HUES6 (cell line): ENCODE measurements at regions not wholly inside any gene's neighbourhood (a gene's known extent, or its start where the extent isn't known, plus 50 kb on each side); places are given as distances from the start of the nearest gene placed in this dataset.

Experiments
- H3K27ac ChIP-seq: 2 replicates; pipeline ENCODE4 v1.7.0; 2013; ENCODE audit warnings: low read depth, mild to moderate bottlenecking, low read length, inconsistent platforms
- H3K27me3 ChIP-seq: 2 replicates; pipeline ENCODE4 v1.6.1; 2013; ENCODE audit warnings: low read length; ENCODE audit not compliant: control insufficient read depth, insufficient read depth
- H3K36me3 ChIP-seq: 2 replicates; pipeline ENCODE4 v1.6.1; 2013; ENCODE audit warnings: low read length; ENCODE audit not compliant: control insufficient read depth, insufficient read depth
- H3K4me1 ChIP-seq: 2 replicates; pipeline ENCODE4 v1.6.1; 2013; ENCODE audit warnings: low read length; ENCODE audit not compliant: control insufficient read depth, insufficient read depth
- H3K4me3 ChIP-seq: 2 replicates; pipeline ENCODE4 v1.5.1; 2013; ENCODE audit warnings: low read depth, low read length
- H3K9ac ChIP-seq: one replicate; pipeline ENCODE4 v1.6.1; 2013; ENCODE audit warnings: mild to moderate bottlenecking, low read length
- H3K9me3 ChIP-seq: 2 replicates; pipeline ENCODE4 v1.6.1; 2013; ENCODE audit warnings: low read depth, low read length; ENCODE audit not compliant: control insufficient read depth, insufficient read depth

DNA sequence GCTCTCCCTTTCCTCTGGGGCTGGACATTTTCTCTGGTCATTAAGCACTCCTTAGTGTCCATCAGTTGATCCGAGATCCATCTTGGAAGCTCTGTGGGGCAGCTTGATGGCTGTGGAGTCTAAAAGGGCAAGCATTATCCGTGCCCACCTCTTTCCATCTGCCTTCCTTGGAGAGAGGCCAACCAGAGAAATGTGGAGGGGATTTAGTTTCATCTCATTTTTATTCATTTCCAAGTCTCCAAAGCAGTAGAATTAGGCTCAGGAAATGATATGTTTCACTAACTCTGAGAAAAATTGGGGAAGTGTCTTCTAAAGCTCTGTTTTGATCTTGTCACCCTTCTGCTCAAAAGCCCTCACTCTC is 95.9 kb upstream of the KLHL25 start:
- Histone ChIP-seq H3K27me3 (peaks cover 20% of the 10 kb centered on the region; the same call in 1 of the 2 replicates), H3K4me1 (no peaks in the 10 kb centered on the region), H3K9ac (no peak overlapping the region), H3K4me3 (no peak overlapping the region), H3K27ac (no peak overlapping the region), H3K36me3 (no peaks in the 10 kb centered on the region), H3K9me3 (no peaks in the 10 kb centered on the region)

DNA sequence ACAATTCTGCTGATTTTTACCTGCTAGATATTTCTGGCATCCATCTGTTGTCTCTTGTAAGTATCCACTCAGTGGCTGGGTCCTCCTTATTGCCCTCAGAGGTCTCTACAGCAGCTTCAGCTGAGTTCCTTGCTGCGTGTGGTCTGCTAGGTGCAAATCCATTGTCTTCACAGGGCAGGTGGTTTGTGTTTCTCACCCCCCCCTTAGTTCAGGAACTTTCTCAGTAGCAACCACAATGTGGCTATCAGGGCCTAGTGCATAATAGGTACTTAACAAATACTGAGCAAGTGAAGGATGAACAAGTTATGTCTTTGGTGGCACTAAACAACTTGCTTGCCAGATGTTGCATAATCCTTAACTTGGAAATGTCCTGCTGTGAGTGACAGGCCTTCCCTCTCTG is 96.7 kb upstream of the KLHL25 start:
- no peaks in the 10 kb centered on the region for H3K9me3 ChIP-seq
- no peak overlapping the region for H3K27ac ChIP-seq
- H3K4me1 ChIP-seq, result no peaks in the 10 kb centered on the region
- no peaks in the 10 kb centered on the region for H3K36me3 ChIP-seq
- H3K27me3 ChIP-seq, result peaks cover 25% of the 10 kb centered on the region
- no peak overlapping the region for H3K9ac ChIP-seq
- H3K4me3 ChIP-seq, result no peak overlapping the region

GRCh38 chr15:85892232-85892631 is 97.5 kb upstream of the KLHL25 start:
- Histone ChIP-seq H3K9me3 (no peaks in the 10 kb centered on the region), H3K27me3 (peaks cover 32% of the 10 kb centered on the region), H3K9ac (no peak overlapping the region), H3K27ac (no peak overlapping the region), H3K4me1 (no peaks in the 10 kb centered on the region), H3K36me3 (no peaks in the 10 kb centered on the region), H3K4me3 (no peak overlapping the region)

- Histone ChIP-seq H3K4me1 (peaks cover 25% of the 10 kb centered on the region), H3K9ac (no peak overlapping the region), H3K36me3 (no peaks in the 10 kb centered on the region), H3K27me3 (peaks cover 54% of the 10 kb centered on the region), H3K27ac (no peak overlapping the region), H3K9me3 (no peaks in the 10 kb centered on the region), H3K4me3 (no peak overlapping the region)
These were observed 102.6 kb upstream of the KLHL25 start for GRCh38 chr15:85897207-85897894.

DNA sequence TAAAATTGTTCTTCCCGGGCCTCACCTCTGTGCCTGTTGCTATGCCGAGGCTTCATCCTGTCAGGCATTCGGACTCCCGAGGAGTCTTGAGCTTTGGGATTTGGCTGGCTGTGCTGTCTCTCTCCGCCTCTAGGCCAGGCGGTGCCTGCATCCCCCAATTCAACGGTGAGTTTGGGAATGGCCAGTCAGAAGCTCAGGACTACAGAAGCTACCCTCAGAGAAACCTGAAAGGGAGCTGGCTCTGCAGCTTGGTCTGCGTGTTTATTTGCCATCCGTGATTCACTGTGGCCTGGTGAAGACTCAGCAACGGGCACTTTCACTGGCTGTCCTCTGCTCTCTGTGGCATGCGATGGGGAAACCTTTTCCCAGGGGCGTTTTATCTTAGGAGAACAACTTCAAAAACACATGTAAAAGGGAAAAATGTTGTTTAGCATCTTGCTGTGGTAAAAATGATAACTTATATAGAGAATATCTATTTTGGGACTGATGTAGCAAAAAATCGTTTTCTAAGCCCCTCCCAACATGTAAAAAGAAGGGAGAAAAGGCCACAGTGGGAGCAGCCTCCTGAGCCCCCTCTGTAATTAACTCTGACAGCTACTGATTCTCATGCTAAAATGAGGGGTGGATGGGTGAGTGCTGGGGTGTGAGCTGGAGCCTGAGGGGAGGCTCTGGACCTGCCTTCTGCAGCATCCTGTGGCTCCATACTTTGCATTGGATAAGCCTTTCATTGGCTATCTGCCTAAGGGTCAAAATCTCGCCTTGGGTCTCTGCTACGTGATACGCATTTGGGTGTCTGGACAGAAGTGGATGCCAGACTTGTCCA is 103.4 kb upstream of the KLHL25 start:
- Histone ChIP-seq H3K27me3 (peaks cover 54% of the 10 kb centered on the region), H3K36me3 (no peaks in the 10 kb centered on the region), H3K27ac (no peak overlapping the region), H3K4me1 (peaks cover 25% of the 10 kb centered on the region), H3K4me3 (peak overlapping the region; percentile 33), H3K9ac (no peak overlapping the region), H3K9me3 (no peaks in the 10 kb centered on the region)

GRCh38 chr15:85899927-85900326 is 105.2 kb upstream of the KLHL25 start:
- H3K9me3 ChIP-seq, result no peaks in the 10 kb centered on the region
- H3K36me3 ChIP-seq, result no peaks in the 10 kb centered on the region
- H3K27me3 ChIP-seq, result peaks cover 40% of the 10 kb centered on the region
- no peak overlapping the region for H3K27ac ChIP-seq
- no peak overlapping the region for H3K9ac ChIP-seq
- no peak overlapping the region for H3K4me3 ChIP-seq
- peaks cover 25% of the 10 kb centered on the region for H3K4me1 ChIP-seq

DNA sequence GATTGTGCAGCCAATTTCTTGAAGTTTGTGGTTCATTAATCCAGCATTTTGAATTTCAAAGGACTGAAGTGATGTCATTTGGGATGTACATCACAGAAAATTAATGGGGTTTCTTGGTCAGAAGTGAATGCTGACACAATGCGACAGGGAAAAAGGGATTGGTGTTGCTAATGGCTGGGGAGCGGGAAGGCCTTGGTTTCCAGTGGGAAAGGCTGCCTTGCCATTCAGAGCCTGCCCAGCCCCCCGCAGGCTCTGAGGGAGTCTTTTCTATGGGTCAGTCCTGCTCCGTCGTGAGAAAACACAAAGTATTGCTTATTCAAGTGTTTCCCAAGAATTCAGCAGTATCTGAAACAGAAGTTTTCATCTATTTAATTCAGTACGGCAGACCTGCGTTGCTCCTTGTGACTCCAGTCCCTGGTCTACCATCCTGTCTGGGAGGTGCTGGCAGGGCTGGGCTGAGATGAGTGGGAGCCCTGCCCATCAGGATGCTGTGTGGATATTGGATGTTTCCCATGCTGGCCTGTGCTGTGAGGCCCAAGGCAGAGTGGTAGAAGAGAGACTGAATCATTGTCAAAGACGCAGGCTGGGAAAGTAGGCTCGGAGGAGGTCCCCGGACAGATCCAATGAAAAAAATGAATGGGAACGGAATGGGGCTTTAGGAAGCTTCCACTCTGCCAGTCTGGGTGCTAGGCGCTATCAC is 111.2 kb upstream of the KLHL25 start:
- H3K36me3 ChIP-seq, result no peaks in the 10 kb centered on the region
- no peak overlapping the region for H3K9ac ChIP-seq
- H3K9me3 ChIP-seq, result no peaks in the 10 kb centered on the region
- no peaks in the 10 kb centered on the region for H3K27me3 ChIP-seq
- H3K27ac ChIP-seq, result no peak overlapping the region
- no peak overlapping the region for H3K4me3 ChIP-seq
- H3K4me1 ChIP-seq, result peaks cover 8% of the 10 kb centered on the region

DNA sequence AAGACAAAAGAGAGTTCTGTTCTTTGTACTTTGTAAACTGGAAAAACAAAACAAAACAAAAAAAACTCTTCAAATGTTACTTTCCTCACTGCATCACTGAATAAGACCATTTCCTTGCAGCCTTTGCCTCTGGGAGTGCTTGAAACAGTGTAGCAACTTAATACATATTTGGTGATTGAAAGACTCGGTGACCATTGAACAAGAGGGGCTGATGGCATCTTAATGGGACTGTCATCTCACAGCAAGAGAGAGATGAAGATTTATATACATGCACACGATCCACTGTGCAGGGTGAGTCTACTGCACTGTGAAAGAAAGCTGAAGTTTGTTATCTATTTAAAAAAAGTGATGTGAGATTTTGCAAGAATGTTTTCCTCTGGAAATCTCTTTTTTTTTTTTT is 111.9 kb upstream of the KLHL25 start:
- H3K36me3 ChIP-seq, result no peaks in the 10 kb centered on the region
- no peak overlapping the region for H3K4me3 ChIP-seq
- H3K9me3 ChIP-seq, result no peaks in the 10 kb centered on the region
- H3K27me3 ChIP-seq, result no peaks in the 10 kb centered on the region
- H3K4me1 ChIP-seq, result peaks cover 7% of the 10 kb centered on the region
- H3K9ac ChIP-seq, result no peak overlapping the region
- H3K27ac ChIP-seq, result no peak overlapping the region

DNA sequence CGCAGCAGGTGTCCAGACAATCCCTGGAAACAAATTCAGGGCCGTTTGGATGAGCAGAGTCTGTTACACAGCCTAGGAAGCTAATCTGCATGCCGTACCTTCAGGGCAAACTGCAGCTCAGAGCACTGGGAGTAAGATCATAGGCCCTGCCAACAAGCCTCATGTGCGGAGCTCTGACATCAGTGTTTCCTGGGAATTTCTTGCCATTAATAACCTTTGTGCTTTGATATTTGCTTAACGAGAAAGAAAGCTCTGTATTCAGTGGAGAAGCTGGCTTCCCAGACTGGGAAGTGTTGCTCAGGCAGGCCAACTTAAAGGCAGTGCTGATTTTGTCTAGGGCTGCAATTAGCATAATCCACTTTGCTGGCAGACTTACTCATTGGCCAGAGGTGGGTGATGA is 116.1 kb upstream of the KLHL25 start:
- Histone ChIP-seq H3K27me3 (no peaks in the 10 kb centered on the region), H3K9me3 (no peaks in the 10 kb centered on the region), H3K4me3 (no peak overlapping the region), H3K9ac (no peak overlapping the region), H3K4me1 (peaks cover 7% of the 10 kb centered on the region), H3K27ac (no peak overlapping the region), H3K36me3 (no peaks in the 10 kb centered on the region)

- no peak overlapping the region for H3K27ac ChIP-seq
- peaks cover 17% of the 10 kb centered on the region for H3K9me3 ChIP-seq
- no peak overlapping the region for H3K4me3 ChIP-seq
- H3K36me3 ChIP-seq, result no peaks in the 10 kb centered on the region
- no peak overlapping the region for H3K9ac ChIP-seq
- H3K27me3 ChIP-seq, result no peaks in the 10 kb centered on the region
- peaks cover 7% of the 10 kb centered on the region for H3K4me1 ChIP-seq
These were observed 118.7 kb upstream of the KLHL25 start for GRCh38 chr15:85913461-85913860.

- Histone ChIP-seq H3K27ac (no peak overlapping the region), H3K9ac (no peak overlapping the region), H3K4me1 (peaks cover 13% of the 10 kb centered on the region), H3K27me3 (peaks cover 5% of the 10 kb centered on the region), H3K36me3 (no peaks in the 10 kb centered on the region), H3K9me3 (peaks cover 21% of the 10 kb centered on the region), H3K4me3 (no peak overlapping the region)
These were observed 126.2 kb upstream of the KLHL25 start for GRCh38 chr15:85920956-85921355.
